Amygdala (tissue), 56 donors: ENCODE measurements at regions not wholly inside any gene's neighbourhood (a gene's known extent, or its start where the extent isn't known, plus 50 kb on each side); places are given as distances from the start of the nearest gene placed in this dataset.

ENCODE experiments used
- DNase-seq, 56 donors: peaks; one replicate each; lab custom pipeline; 2025; lab: John Stamatoyannopoulos, UW

DNA sequence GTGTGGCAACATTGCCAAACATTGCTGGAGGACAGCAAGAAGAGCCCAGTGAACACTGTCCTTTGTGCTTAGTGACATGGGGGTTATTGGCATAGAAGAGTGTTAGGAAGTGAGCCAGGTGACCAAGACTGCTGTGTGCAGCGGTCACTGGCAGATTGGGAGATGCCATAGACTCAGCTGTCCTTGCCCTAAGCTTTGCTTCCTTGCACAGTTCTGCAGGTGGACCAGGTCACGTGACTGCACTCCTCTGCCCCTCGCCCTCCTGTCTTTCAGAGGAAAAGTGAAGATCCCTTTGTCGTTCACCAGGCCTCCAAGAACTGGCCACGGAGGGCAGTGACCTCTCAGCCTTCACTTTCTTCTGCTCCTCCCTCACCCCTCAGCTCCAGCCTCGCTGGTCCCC is 215.6 kb upstream of the SMIM21 start:
- no peak for DNase-seq

DNA sequence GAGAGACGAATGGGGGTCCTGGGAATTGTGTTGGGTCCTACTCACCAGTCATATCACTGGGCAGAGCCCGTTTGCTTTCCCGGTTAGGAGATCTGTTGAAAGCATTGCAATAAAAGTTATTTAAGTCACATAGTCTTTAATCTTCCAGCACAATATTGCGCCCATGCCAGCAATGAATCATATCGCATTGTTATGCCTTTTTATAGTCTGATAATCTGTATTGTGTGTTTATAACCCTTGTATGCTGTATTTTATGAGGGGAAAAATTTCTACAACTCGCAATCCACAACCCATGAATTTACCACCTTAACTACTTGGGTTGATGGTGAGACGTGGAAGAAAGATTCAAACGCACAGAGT is 211.9 kb upstream of the SMIM21 start:
- no peak for DNase-seq

DNA sequence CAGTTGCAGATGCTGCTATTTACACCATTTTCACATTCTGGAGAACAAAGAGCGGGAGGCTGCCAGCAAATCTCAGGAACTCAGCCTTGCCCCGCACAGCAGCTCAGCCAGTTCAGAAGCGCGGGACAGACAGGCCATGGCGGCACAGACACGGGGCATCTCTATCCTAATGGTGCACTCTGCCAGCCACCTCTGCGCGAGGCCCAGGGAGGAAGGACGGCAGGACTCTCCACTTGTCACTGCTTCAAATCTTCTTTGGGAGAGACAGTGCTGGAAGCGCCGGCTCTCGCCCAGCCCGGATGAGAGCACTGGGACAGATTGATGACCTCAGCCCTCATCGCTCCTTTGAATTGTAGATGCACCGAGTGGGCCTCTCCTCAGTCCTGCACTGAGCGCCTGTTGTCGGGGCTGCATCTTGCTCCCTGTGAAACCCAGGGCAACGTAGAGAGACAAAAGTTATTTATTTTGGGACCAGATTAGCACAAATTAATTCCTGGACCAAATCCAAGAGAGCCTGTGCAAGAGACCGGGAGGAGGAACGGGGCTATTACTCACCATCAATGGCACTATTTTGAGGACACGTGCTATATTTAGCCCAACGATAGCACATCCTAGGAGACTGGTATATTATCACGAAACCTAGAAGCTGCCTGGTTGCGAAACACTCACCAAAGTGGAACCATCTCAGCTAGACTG is 211.4 kb upstream of the SMIM21 start:
- peak in 48 of 56 donors; percentile 15 to 82 (median 58) for DNase-seq

DNA sequence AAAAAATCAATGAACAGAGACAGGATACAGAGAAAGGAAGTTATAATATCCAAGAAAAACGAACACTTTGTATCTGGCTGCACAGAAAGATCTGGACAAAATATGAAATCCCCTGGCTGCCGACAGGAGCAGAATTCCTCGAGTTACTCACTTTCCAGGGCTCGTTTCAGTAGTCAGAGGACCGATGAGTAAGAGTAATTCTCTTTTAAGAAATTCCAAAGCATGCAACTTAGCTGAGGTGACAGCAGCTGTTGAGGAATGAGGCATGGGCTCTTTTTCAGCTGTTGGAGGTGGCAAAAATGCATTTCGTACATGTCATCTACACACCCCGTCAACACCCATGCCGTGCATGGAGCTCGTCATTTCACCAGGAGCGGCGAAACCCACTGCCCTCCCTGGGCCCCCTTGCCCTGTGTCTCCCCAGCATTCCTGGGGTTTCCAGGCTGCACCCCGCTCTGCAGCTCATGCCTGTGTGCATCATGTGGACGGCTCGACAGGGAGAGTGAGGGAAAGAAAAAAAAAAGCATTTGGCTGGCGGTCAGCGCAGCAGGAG is 210.8 kb upstream of the SMIM21 start:
- peak in 13 of 56 donors; percentile 3 to 67 (median 45) for DNase-seq

- no peak for DNase-seq
These were observed 207.6 kb upstream of the SMIM21 start for GRCh38 chr18:75635096-75635495.

DNA sequence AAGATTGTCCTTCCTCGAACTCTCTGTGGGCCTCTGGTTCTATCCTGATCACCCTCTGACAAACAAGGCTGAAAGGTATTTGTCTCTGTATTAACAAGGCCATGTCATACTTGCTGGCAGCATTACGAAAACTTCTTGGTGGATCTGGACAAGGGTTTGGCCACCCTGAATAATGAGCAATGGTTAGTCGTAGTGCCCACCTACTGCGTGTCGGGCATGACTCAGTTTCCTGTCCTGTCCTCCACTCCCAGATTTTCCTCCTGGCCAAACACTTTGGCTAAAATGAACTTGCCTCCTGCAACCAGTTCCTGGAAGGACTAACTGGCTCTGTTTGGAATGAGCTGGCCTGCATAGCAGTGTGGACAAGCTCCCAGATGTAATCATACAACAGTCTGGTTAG is 198.5 kb upstream of the SMIM21 start:
- DNase-seq = no peak

DNA sequence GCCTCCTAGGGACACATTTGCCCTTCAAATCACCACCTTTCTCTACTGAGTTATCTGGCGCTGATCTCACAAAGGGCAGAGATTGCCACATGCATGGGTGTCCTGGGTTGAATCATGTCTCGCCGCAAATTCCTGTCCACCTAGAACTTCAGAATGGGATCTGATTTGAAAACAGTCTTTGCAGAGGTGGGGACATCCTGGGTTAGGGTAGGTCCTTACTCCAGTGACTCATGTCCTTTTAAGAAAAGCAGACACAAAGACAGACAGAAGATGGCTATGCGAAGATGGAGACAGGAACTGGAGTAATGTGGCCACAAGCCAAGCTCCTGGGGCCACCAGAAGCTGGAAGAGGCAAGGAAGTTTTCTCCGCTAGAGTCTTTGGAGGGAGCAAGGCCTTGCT is 197.4 kb upstream of the SMIM21 start:
- DNase-seq = no peak

DNA sequence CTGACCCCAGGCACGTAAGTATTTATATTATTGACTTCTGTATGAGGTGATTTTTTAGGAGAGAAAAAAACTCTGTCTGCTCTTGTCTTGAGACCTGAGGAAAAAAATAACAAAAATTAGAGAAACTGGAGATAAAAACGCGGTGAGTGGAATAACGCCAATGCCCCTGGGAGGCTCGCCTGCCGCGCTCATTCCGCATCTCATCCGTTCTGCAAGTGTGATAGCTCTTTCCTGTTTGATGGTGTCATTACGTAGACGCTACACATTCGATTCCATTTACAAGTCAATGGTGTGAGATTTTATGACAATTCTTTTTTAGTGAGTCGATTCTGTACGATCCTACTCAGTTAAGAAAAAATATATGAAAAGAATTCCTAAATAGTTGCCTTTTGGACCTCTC is 194.3 kb upstream of the SMIM21 start:
- no peak for DNase-seq

- no peak for DNase-seq
These were observed 190.6 kb upstream of the SMIM21 start for GRCh38 chr18:75618146-75618545.

DNA sequence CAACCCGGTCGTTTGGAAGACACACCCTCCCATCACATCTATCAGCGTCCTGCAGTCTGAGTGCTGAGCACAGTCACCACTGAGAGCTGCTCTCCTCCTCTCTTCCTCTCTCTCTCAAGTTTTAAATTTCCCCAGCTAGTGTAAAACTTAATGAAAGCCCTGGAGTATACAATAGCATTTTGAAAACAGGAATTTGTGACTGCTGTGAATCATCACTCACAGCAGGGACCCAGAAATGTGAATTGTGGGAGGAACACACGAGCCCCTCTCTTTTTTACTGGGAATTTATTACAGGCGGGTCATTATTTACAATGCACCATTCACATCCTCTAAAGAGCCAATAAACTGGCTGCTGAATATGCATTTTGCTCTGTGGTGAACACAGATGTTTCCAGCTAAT is 185.0 kb upstream of the SMIM21 start:
- DNase-seq = no peak

- DNase-seq = no peak
These were observed 180.2 kb upstream of the SMIM21 start for GRCh38 chr18:75607701-75608100.

DNA sequence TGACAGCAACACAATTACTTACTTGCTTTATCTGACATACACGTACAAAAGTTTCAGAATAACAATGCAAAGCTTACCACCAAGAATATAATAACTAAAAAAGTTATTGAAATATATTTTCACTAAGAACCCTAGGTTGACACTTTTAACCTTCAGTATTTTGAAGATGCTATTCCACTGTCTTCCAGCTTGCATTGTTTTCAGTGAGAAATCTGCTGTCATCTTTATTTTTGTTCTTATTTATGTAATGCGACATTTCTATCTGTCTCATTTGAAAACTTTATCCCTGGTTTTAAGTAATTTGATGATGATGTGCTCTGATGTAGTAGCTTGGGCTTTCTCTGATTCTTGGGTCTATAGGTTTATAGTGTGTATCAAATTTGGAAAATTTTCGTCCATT is 165.0 kb upstream of the SMIM21 start:
- DNase-seq = no peak

DNA sequence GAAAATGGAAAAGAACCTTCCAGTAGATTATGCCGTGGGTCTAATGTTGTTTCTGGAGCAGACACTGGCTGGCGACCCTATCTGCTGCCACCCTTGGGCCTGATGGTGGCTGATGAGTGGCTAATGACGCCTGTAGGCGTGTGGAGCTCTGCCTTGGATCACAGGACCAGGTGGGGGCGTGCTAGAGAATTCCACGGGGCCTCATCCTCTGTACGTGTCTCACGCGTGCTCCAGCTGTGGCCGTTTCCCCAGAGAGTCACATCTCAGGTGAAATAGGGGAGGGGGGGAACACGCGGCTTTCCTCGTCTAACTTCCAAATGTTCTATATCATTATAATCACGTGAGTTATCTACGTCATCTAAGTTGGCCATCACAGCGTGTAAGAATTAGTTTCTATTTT is 160.9 kb upstream of the SMIM21 start:
- DNase-seq = no peak

DNA sequence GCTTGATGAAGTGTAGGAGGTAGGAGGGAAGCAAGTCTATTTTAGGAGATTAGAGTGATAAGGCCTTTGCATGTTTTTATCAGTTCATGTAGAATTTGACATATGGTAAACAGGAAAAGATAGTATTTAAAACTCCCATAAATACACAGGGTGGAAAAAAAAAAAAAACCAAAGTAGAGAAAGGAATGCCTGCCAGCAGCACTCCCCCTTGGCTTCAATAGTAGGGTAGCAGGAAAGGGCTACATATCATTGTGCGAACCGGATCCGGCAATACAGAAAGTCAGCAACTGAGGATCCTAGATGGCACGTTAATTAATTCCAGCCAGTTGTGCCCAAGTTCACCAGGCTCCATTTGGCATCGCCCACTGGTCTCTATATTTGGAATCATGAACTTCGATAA is 159.6 kb upstream of the SMIM21 start:
- DNase-seq = no peak

DNA sequence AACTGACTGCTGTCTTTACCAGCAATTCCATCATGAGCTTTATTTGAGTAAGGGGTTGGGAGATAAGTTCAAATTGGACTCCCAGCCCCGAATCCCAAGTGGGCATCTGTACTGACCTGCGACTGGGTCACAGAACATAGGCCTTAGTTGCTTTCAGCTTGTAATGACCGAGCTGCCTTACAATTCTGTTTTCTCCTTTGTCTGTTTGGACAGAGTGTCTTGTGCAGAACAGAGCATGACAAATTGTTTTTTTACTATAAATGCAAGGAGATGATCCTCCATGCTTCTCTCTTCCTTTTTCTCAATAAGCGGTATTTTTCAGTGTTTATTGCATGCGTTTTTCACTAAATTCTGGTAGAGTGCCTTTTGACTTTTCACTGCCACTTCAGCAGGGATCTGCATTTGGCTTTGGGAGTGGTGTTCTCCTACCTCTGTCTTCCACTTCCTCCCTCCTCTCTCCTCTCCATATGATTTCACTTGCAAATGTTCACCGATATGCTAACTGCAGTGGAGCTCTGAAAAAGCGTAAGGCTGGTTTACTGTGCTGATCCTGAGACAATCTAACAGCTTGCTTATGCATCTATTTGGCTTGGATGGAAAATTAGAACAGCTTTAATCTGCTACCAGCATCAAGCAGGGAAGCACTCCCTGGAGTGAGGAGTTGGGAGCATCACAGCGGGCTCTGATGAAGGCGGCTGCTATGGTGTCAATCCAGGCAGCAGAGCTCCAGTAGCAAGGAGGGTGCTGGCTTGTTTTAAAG is 158.8 kb upstream of the SMIM21 start:
- peak in 5 of 56 donors; percentile 7 to 19 (median 13) for DNase-seq

DNA sequence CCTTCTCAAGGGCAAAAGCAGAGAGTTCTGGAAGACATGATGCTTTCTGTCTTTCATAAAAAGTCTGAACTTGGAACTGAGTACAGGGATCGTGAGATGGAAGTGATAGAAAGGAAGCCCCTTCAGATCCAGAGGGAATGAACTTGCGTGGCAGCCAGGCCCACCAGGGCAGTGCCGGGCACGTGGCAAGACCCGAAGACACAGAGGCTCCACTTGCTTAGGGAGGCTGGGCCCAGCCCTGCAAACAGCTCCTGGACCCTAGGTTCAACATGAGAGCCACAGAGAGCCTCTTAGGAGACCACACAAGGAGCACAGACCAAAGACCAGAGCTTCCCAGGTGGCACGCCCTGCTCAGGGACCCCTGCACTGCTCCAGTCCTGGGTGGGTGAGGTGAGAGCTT is 155.4 kb upstream of the SMIM21 start:
- no peak for DNase-seq

GRCh38 chr18:75582406-75582821 is 154.9 kb upstream of the SMIM21 start:
- no peak for DNase-seq

DNA sequence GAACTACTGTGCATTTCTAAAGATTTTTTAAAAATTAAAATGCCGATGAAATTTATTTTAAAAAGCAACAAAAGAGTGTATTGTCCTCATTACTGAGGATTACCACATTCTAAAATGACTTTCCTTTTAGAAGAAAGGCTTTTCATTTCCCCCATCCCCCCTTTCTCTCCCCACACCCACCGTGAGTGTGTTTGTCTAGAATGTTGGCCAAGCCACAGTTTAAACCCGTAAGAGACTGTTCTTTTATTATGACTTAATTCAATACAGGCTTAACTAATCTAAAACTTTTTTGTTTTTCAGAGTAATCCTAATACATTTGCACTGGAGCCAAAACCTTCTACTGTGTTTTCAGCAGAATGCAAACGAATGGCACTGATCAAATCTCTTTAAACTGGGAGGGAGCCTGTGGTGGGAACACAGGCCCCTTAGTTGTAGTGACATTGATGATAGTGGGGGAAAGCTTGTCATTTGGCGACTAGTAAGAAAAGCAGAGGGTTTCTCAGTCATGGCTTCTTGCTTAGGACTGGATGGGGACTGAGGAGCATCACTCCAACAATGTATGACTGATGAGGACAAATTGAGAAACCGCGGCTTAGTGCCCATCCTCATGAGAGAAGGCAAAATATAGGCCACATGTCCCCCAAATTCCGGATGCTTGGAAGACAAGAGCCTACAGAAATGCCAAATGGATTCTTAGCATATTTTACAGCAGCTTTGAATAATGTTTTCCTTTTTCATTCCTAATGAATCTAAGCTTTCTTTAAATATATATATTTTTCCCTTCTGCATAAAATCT is 154.0 kb upstream of the SMIM21 start:
- no peak for DNase-seq

DNA sequence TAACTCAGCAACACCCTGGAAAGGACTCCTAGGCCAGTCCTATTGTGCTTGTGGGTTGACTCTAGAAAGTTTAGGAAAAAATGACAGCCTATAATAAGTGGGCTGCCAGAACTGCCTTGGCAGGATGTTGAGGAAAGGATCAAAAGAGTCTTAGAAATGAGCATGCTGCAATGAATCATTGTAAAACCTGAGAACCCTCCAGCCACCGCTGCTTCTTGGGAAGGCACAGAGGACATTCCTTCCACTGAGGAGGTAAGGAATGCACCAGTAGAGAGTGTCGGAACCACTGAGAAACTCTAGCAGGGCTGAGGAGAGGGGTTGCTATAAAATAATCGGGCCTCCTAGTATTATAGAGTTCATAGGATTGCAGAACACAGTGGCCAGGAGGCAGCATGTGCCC is 146.7 kb upstream of the SMIM21 start:
- no peak for DNase-seq

GRCh38 chr18:75563150-75563549 is 135.6 kb upstream of the SMIM21 start:
- no peak for DNase-seq

DNA sequence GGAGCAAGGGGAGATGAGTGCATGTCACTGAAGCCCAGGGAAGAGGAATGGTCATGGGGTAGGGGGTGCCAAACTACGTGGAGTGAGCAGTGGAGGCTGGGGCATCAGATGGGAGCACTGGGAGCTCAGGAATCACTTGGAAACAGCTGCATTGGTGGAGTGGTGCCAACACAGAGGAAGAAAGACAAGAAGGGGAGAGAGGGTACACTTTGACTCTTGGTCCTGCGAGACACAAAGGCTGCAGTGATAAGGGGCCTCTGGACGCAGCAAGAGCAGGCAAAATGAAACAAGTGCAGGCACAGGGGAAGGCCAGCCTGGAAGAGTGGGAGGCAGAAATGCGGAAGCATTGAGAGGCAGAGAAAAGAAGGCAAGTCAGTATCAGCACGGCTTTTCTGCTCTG is 134.7 kb upstream of the SMIM21 start:
- DNase-seq = no peak
